ENCODE measurements at regions not wholly inside any gene's neighbourhood (a gene's known extent, or its start where the extent isn't known, plus 50 kb on each side); places are given as distances from the start of the nearest gene placed in this dataset.

GRCh38 chr13:30141775-30142485 lies 165.4 kb downstream of the KATNAL1 start:
- H3K9ac ChIP-seq (ENCODE audit: low read depth, low read length) = no peak overlapping the region
- no peaks in the 10 kb centered on the region for H3K79me2 ChIP-seq (ENCODE audit: insufficient read depth, low read length)
- no peak overlapping the region for H3K4me3 ChIP-seq (ENCODE audit: low read depth in 1 of 2, low read length in 2 of 2)
- TF ChIP-seq CTCF (IDR thresholded peaks at IDR 0.05; ENCODE audit: borderline replicate concordance, extremely low read depth, low read length, poor library complexity, severe bottlenecking) = no peak
- no peak for TF ChIP-seq EZH2 (IDR thresholded peaks at IDR 0.05; ENCODE audit: borderline replicate concordance, low read depth, low read length, severe bottlenecking)
- H4K20me1 ChIP-seq (ENCODE audit: insufficient read depth, low read length) = no peaks in the 10 kb centered on the region
- no peaks in the 10 kb centered on the region for H3K27me3 ChIP-seq (ENCODE audit: insufficient read depth, low read length, poor library complexity)
- H3K36me3 ChIP-seq (ENCODE audit: insufficient read depth, low read length) = no peaks in the 10 kb centered on the region
- H2AFZ ChIP-seq (ENCODE audit: low read depth, low read length) = no peak overlapping the region
- no peak overlapping the region for H3K4me2 ChIP-seq (ENCODE audit: insufficient read depth, low read length)
- H3K4me1 ChIP-seq (ENCODE audit: insufficient read depth, low read length) = peaks cover 11% of the 10 kb centered on the region; the same call in 1 of the 2 replicates
- H3K27ac ChIP-seq (ENCODE audit: low read length) = no peak overlapping the region
- no peak for DNase-seq
- H3K9me3 ChIP-seq (ENCODE audit: insufficient read depth, low read length, severe bottlenecking) = peaks cover 2% of the 10 kb centered on the region
- peak; percentile 23; the same call in 1 of the 3 replicates for ATAC-seq (ENCODE audit: insufficient read depth, low read depth)

DNA sequence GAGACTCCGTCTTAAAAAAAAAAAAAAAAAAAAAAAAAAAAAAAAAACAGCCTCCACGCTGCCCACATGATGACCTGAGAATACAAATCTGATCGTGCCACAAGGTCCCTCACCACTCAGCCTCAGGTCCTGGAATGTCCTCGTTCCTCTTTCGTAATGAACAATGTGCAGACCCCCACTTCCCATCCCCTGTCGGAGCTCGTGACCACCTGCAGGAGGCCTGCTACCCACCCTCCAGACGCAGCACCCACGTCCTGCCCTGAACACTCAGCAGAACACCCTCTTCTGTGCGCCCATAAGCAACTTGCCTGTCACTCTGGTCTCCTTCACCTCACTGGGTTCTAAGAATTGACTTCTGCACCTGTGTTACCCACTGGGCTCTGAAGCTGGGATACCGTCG lies 166.4 kb downstream of the KATNAL1 start:
- DNase-seq = peak; percentile 41
- TF ChIP-seq CTCF (IDR thresholded peaks at IDR 0.05; ENCODE audit: borderline replicate concordance, extremely low read depth, low read length, poor library complexity, severe bottlenecking) (no peak), EZH2 (IDR thresholded peaks at IDR 0.05; ENCODE audit: borderline replicate concordance, low read depth, low read length, severe bottlenecking) (no peak)
- Histone ChIP-seq H3K79me2 (ENCODE audit: insufficient read depth, low read length) (no peaks in the 10 kb centered on the region), H3K36me3 (ENCODE audit: insufficient read depth, low read length) (no peaks in the 10 kb centered on the region), H2AFZ (ENCODE audit: low read depth, low read length) (no peak overlapping the region), H3K4me1 (ENCODE audit: insufficient read depth, low read length) (peaks cover 11% of the 10 kb centered on the region; the same call in 1 of the 2 replicates), H3K4me2 (ENCODE audit: insufficient read depth, low read length) (no peak overlapping the region), H3K9ac (ENCODE audit: low read depth, low read length) (no peak overlapping the region), H3K27me3 (ENCODE audit: insufficient read depth, low read length, poor library complexity) (no peaks in the 10 kb centered on the region), H3K27ac (ENCODE audit: low read length) (no peak overlapping the region), H3K9me3 (ENCODE audit: insufficient read depth, low read length, severe bottlenecking) (peaks cover 2% of the 10 kb centered on the region), H4K20me1 (ENCODE audit: insufficient read depth, low read length) (no peaks in the 10 kb centered on the region), H3K4me3 (ENCODE audit: low read depth in 1 of 2, low read length in 2 of 2) (no peak overlapping the region)
- ATAC-seq (ENCODE audit: insufficient read depth, low read depth) = peak; percentile 67

DNA sequence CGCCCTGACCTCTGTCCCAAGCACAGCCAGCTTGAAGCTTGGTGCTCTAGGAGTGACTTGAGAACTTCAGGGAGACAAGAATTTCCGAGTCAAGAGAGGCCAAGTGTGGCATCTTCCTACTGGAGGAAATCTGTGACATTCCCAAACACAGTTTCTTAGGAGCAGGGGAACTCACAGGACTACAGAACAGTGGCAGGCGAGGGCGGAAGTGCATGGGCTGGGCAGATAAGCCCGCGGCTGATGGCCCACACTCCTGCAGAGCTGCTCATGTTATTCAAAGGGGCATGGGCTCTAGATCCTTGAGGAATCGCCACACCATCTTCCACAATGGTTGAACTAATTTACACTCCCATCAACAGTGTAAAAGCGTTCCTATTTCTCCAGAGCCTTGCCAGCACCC lies 168.8 kb downstream of the KATNAL1 start:
- no peak for TF ChIP-seq CTCF (IDR thresholded peaks at IDR 0.05; ENCODE audit: borderline replicate concordance, extremely low read depth, low read length, poor library complexity, severe bottlenecking)
- TF ChIP-seq EZH2 (IDR thresholded peaks at IDR 0.05; ENCODE audit: borderline replicate concordance, low read depth, low read length, severe bottlenecking) = no peak
- no peak overlapping the region for H3K9ac ChIP-seq (ENCODE audit: low read depth, low read length)
- no peaks in the 10 kb centered on the region for H4K20me1 ChIP-seq (ENCODE audit: insufficient read depth, low read length)
- no peak overlapping the region for H3K4me2 ChIP-seq (ENCODE audit: insufficient read depth, low read length)
- H2AFZ ChIP-seq (ENCODE audit: low read depth, low read length) = no peak overlapping the region
- H3K79me2 ChIP-seq (ENCODE audit: insufficient read depth, low read length) = no peaks in the 10 kb centered on the region
- no peaks in the 10 kb centered on the region for H3K36me3 ChIP-seq (ENCODE audit: insufficient read depth, low read length)
- no peak overlapping the region for H3K4me3 ChIP-seq (ENCODE audit: low read depth in 1 of 2, low read length in 2 of 2)
- no peaks in the 10 kb centered on the region for H3K27me3 ChIP-seq (ENCODE audit: insufficient read depth, low read length, poor library complexity)
- no peaks in the 10 kb centered on the region for H3K9me3 ChIP-seq (ENCODE audit: insufficient read depth, low read length, severe bottlenecking)
- ATAC-seq (ENCODE audit: insufficient read depth, low read depth) (no peak), DNase-seq (no peak)
- no peak overlapping the region for H3K27ac ChIP-seq (ENCODE audit: low read length)
- H3K4me1 ChIP-seq (ENCODE audit: insufficient read depth, low read length) = peaks cover 11% of the 10 kb centered on the region; the same call in 1 of the 2 replicates
